IMR-90 (cell line): ENCODE measurements at regions not wholly inside any gene's neighbourhood (a gene's known extent, or its start where the extent isn't known, plus 50 kb on each side); places are given as distances from the start of the nearest gene placed in this dataset.

Source experiments
- ATAC-seq: fragments of 200-7000 bp; cut with Tn5 transposase; 2 replicates; pipeline ENCODE4 v1.9.1; 2020; ENCODE audit warnings: low read depth, mild to moderate bottlenecking, moderate library complexity
- BruUV-seq: library from RNA; stranded (reverse); fragments of 400-500 nt; replicated peaks from 2 replicates; lab custom pipeline; 2021; lab: Mats Ljungman, UMichigan
- CTCF ChIA-PET: fragments of 300-600 bp; formaldehyde crosslinking; extraction: SDS; loops from one replicate; lab custom pipeline; 2021; ENCODE audit warnings: antibody characterized with exemption; lab: Yijun Ruan, JAX
- POLR2A ChIA-PET: fragments of 300-600 bp; sonication (Branson Sonifier 250); formaldehyde crosslinking; loops from one replicate; lab custom pipeline; 2022; ENCODE audit warnings: antibody characterized with exemption; ENCODE audit not compliant: unreplicated experiment; lab: Charles Lee
- DNase-seq: peaks from one replicate; pipeline ENCODE4 v3.0.0; 2013
- H2AFZ ChIP-seq: replicated peaks from 2 replicates; pipeline ENCODE3; 2013; ENCODE audit warnings: low read length, mild to moderate bottlenecking; ENCODE audit not compliant: poor library complexity
- H2AK5ac ChIP-seq: 2 replicates; pipeline ENCODE4 v1.6.1; 2013; ENCODE audit warnings: low read depth, low read length, inconsistent platforms
- H2AK9ac ChIP-seq: replicated peaks from 2 replicates; pipeline ENCODE3; 2013; ENCODE audit warnings: mild to moderate bottlenecking, low read depth, low read length, moderate library complexity; ENCODE audit not compliant: poor library complexity
- H2BK120ac ChIP-seq: 2 replicates; pipeline ENCODE4 v1.6.1; 2013; ENCODE audit warnings: low read depth, low read length, inconsistent platforms
- H2BK15ac ChIP-seq: 3 replicates; pipeline ENCODE4 v1.6.1; 2013; ENCODE audit warnings: low read depth, low read length, inconsistent platforms
- H2BK20ac ChIP-seq: 2 replicates; pipeline ENCODE4 v1.6.1; 2013; ENCODE audit warnings: low read depth, mild to moderate bottlenecking, inconsistent platforms, low read length, moderate library complexity
- H2BK5ac ChIP-seq: 2 replicates; pipeline ENCODE4 v1.6.1; 2013; ENCODE audit warnings: mild to moderate bottlenecking, low read depth, low read length, inconsistent platforms; ENCODE audit not compliant: poor library complexity, severe bottlenecking
- H3K14ac ChIP-seq: replicated peaks from 2 replicates; pipeline ENCODE4 v1.6.1; 2013; ENCODE audit warnings: low read depth, low read length, inconsistent platforms
- H3K18ac ChIP-seq: 2 replicates; pipeline ENCODE4 v1.6.1; 2013; ENCODE audit warnings: low read depth, low read length, control low read depth
- H3K23ac ChIP-seq: 2 replicates; pipeline ENCODE4 v1.6.1; 2013; ENCODE audit warnings: low read depth, low read length, inconsistent platforms
- H3K27ac ChIP-seq: 2 replicates; pipeline ENCODE4 v1.5.1; 2013; ENCODE audit warnings: mild to moderate bottlenecking, control low read depth, low read length; ENCODE audit not compliant: insufficient read depth
- H3K27me3 ChIP-seq: 2 replicates; pipeline ENCODE4 v1.6.1; 2013; ENCODE audit warnings: low read length; ENCODE audit not compliant: control insufficient read depth, insufficient read depth
- H3K36me3 ChIP-seq: 2 replicates; pipeline ENCODE4 v1.6.1; 2013; ENCODE audit warnings: low read length, mixed read lengths; ENCODE audit not compliant: control insufficient read depth, insufficient read depth
- H3K4ac ChIP-seq: 2 replicates; pipeline ENCODE4 v1.6.1; 2013; ENCODE audit warnings: low read depth, low read length, inconsistent platforms
- H3K4me1 ChIP-seq: 2 replicates; pipeline ENCODE4 v1.6.1; 2013; ENCODE audit warnings: low read length, mixed read lengths; ENCODE audit not compliant: control insufficient read depth, insufficient read depth
- H3K4me2 ChIP-seq: 2 replicates; pipeline ENCODE4 v1.6.1; 2013; ENCODE audit warnings: low read depth, mild to moderate bottlenecking, control low read depth, low read length, moderate library complexity
- H3K4me3 ChIP-seq: 2 replicates; pipeline ENCODE4 v1.5.1; 2013; ENCODE audit warnings: low read depth, mild to moderate bottlenecking, control low read depth, low read length, moderate library complexity; ENCODE audit not compliant: insufficient read depth
- H3K56ac ChIP-seq: 2 replicates; pipeline ENCODE4 v1.6.1; 2013; ENCODE audit warnings: low read length, inconsistent platforms; ENCODE audit not compliant: insufficient read depth; ENCODE audit errors: extremely low read depth
- H3K79me1 ChIP-seq, 2 experiments: 2 replicates each; pipeline ENCODE4 v1.6.1; 2013; ENCODE audit warnings: low read length in 2 of 2, inconsistent platforms in 1 of 2, low read depth in 1 of 2
- H3K9ac ChIP-seq: 2 replicates; pipeline ENCODE4 v1.6.1; 2013; ENCODE audit warnings: low read depth, low read length, control low read depth
- H3K9me1 ChIP-seq: 2 replicates; pipeline ENCODE4 v1.6.1; 2013; ENCODE audit warnings: low read length, inconsistent platforms; ENCODE audit not compliant: insufficient read depth
- H3K9me3 ChIP-seq: 2 replicates; pipeline ENCODE4 v1.6.1; 2013; ENCODE audit warnings: low read length; ENCODE audit not compliant: control insufficient read depth, insufficient read depth
- H4K20me1 ChIP-seq: 2 replicates; pipeline ENCODE4 v1.6.1; 2013; ENCODE audit warnings: low read length, inconsistent platforms; ENCODE audit not compliant: insufficient read depth
- H4K5ac ChIP-seq: 2 replicates; pipeline ENCODE4 v1.6.1; 2013; ENCODE audit warnings: mild to moderate bottlenecking, low read depth, low read length, control low read depth
- H4K8ac ChIP-seq, 2 experiments: 2 replicates each; pipeline ENCODE4 v1.6.1; 2013; ENCODE audit warnings: low read depth in 2 of 2, low read length in 2 of 2, control low read depth in 1 of 2, inconsistent platforms in 1 of 2
- H4K91ac ChIP-seq: 2 replicates; pipeline ENCODE4 v1.6.1; 2013; ENCODE audit warnings: low read depth, low read length, inconsistent platforms; ENCODE audit not compliant: insufficient read depth
- CTCF ChIP-seq: conservative IDR thresholded peaks from 2 replicates; pipeline ENCODE4 v1.5.1; 2012; ENCODE audit warnings: mild to moderate bottlenecking, low read depth, low read length, improper control_type of control experiment
- MAZ ChIP-seq: IDR thresholded peaks from 2 replicates; pipeline ENCODE4 v1.6.1; 2012; ENCODE audit warnings: low read depth, mild to moderate bottlenecking, low read length, improper control_type of control experiment, moderate library complexity, borderline replicate concordance
- RFX5 ChIP-seq: IDR thresholded peaks from 2 replicates; pipeline ENCODE4 v1.8.0; 2012; ENCODE audit warnings: low read depth, mild to moderate bottlenecking, low read length, moderate library complexity
- WGBS, 2 experiments: methylation state at CpG; one replicate each; pipeline versions ENCODE4 v1.1.5 to v1.1.7; 2013; ENCODE audit warnings: missing lambda C conversion rate in 2 of 2; ENCODE audit not compliant: insufficient read length in 1 of 2; ENCODE audit errors: extremely low coverage in 2 of 2; 5-methylcytosine and 5-hydroxymethylcytosine counted together
- dilution Hi-C: fragments of 300-500 bp; cut with HindIII; formaldehyde crosslinking; loops from one replicate; pipeline ENCODE4 v1.14.3; 2018; ENCODE audit warnings: low sequenced_read_pairs; ENCODE audit not compliant: unreplicated experiment
- in situ Hi-C: fragments of 300-500 bp; cut with MboI; formaldehyde crosslinking; loops from 3 replicates; pipeline ENCODE4 v1.14.3; 2019; ENCODE audit warnings: low sequenced_read_pairs, inconsistent platforms, mixed read lengths
- intact Hi-C: fragments of 100-400 bp; cut with micrococcal nuclease; formaldehyde crosslinking; loops from 2 replicates; pipeline ENCODE4 v1.10.0; 2022

DNA sequence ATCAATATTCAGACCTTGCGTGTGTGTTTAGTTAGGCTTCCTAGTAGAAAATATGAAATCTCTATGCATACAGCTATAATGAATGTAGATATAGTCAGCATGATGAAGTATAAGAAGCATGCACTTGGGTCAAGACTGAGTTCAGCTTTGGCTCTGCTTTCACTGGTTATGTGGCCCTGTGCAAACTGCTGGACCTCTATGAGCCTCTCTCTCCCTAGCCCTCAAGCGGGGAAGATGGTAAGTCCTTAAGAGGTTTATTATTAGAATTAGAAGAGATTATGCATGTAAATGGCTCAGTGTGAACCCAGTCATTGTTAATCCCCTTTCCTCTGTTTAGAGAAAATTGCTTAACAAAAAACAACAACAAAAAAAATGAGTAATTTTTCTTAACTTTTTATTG, 178.8 kb upstream of the NXPH2 start:
- no peak overlapping the region for H3K4ac ChIP-seq
- H3K4me1 ChIP-seq = no peaks in the 10 kb centered on the region
- no peak overlapping the region for H3K56ac ChIP-seq
- H3K9me1 ChIP-seq = no peaks in the 10 kb centered on the region
- no CpG with 5 or more reads among the region's 2 CpGs for WGBS, 2 experiments
- CTCF ChIA-PET = no interaction called here
- H3K9me3 ChIP-seq = peaks cover 5% of the 10 kb centered on the region
- no peaks in the 10 kb centered on the region for H3K27me3 ChIP-seq
- no peaks in the 10 kb centered on the region for H4K20me1 ChIP-seq
- no peak for TF ChIP-seq CTCF
- no peak for TF ChIP-seq RFX5
- no peak for TF ChIP-seq MAZ
- H4K8ac ChIP-seq = no peak overlapping the region
- no peak overlapping the region for H2AFZ ChIP-seq
- no peak overlapping the region for H3K14ac ChIP-seq
- no peak overlapping the region for H3K18ac ChIP-seq
- POLR2A ChIA-PET = no interaction called here
- H3K4me3 ChIP-seq = no peak overlapping the region
- no peak overlapping the region for H2BK15ac ChIP-seq
- H3K36me3 ChIP-seq = no peaks in the 10 kb centered on the region
- H3K23ac ChIP-seq = no peak overlapping the region
- no peak overlapping the region for H3K27ac ChIP-seq
- no peak overlapping the region for H4K5ac ChIP-seq
- no peak overlapping the region for H2BK5ac ChIP-seq
- no peak overlapping the region for H3K9ac ChIP-seq
- BruUV-seq = no TSS peak
- ATAC-seq (no peak), DNase-seq (no peak)
- no peak overlapping the region for H2AK9ac ChIP-seq
- intact Hi-C loops = no loop called here
- H2BK20ac ChIP-seq = no peak overlapping the region
- no peak overlapping the region for H2BK120ac ChIP-seq
- H4K91ac ChIP-seq = no peak overlapping the region
- dilution Hi-C loops = no loop called here
- in situ Hi-C loops = no loop called here
- no peak overlapping the region for H3K4me2 ChIP-seq
- no peak overlapping the region for H2AK5ac ChIP-seq
- no peaks in the 10 kb centered on the region for H3K79me1 ChIP-seq
